COLO829 (cell line): ENCODE measurements at regions not wholly inside any gene's neighbourhood (a gene's known extent, or its start where the extent isn't known, plus 50 kb on each side); places are given as distances from the start of the nearest gene placed in this dataset.
"Not testable (repeated sequence)": the region's sequence is repeated elsewhere in the genome, so short reads cannot be mapped to it uniquely, and the experiment has no call there.

ENCODE experiments used
- DNase-seq: peaks from one replicate; pipeline ENCODE4 v3.0.0; 2012; ENCODE audit warnings: low spot score

DNA sequence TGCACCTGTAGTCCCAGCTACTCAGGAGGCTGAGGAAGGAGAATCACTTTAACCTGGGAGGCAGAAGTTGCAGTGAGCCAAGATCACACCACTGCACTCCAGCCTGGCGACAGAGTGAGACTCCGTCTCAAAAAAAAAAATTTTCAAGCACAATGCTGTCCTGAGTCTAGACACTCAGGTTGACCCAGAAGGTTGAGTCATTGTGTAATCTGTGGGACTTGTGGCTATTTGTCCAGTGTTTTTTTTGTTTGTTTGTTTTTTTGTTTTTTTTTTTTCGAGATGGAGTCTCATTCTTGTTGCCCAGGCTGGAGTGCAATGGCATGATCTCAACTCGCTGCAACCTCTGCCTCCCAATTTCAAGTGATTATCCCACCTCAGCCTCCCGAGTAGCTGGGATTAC is 74.3 kb upstream of the SOX13 start:
- not testable (repeated sequence) for DNase-seq

GRCh38 chr1:203999618-204000017 is 73.3 kb upstream of the SOX13 start:
- DNase-seq: no peak

DNA sequence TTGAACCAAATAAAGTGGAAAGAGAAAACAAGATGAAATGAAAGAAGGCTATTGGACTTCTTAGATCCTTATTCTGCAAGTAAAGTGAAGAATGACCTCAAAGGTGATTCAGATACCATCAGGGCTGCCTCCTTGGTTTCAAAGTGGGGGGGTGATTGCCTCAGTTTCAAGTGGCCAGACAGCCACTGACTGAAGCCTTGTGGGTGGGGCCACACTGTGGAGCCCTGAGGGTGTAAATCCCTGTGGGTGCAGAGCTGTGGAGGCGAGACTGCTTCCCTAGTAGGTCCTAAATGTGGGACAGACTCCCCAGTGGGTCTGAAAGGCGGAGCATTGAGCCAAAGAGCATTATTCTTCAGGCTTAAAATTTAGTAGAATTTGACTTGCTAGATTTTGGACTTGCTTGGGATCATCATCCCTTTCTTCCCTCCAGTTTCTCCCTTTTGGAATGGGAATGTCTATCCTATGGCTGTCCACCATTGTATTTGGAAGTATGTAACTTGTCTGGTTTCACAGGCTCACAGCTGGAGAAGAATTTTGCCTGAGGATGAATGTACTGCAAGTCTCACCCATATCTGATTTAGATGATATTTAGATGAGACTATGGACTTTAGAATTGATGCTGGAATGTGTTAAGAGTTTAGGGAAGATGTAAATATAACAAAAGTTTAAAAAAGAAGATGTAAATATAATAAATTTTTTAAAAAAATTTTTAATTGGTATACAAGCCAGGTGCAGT is 71.6 kb upstream of the SOX13 start:
- DNase-seq: no peak

- no peak for DNase-seq
Measured at GRCh38 chr1:204002614-204003013, 70.3 kb upstream of the SOX13 start.

GRCh38 chr1:204003536-204003935 is 69.4 kb upstream of the SOX13 start:
- DNase-seq: no peak

DNA sequence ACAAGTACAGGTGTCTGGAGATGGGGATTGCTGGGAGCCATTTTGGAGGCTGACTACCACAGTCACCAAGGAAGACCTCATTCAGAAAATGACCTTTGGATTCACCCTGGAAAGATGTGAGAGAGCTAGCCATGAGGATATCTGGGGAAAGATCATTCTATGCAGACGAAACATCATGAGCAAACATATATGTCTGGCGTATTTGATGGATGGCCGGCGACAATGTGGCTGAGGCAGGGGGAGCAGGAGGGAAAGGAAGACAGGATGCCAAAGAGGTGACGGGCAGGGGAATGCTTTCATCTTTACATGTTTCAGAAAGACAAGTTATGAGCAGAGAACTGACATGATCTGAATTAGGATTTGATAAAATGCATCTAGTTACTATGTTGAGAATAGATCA is 61.5 kb upstream of the SOX13 start:
- no peak for DNase-seq

DNA sequence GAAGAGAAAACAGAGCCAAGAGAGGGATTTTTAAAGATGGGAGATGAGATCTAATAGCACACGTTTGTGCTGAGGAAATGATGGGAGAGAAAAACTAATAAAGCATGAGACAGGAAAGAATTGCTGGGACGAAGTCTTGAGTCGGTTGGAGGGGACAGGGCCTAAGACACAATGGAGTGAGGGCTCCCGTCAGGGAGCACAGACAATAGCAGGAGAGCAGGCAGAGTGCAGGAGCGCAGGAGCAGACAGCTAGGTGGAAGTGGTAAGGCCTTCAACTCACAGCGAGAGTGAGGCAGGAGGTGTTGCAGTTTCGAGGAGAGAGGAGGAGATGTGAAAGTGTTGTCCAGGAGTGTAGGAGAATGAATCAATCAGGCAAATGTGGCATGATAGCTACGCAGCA is 59.9 kb upstream of the SOX13 start:
- no peak for DNase-seq

DNA sequence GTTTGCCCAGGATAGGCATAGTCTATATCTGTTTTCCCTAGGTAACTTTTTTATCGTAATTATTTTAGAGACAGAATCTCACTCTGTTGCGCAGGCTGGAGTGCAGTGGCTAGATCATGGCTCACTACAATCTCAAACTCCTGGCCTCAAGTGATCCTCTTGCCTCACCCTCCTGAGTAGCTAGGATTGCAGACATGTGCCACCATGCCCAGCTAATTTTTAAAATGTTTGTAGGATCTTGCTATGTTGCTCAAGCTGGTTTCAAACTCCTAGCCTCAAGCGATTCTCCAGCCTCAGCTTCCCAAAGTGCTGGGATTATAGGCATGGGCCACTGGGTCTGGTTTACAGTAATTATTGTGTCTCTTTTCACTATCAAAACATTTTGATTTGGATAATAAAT is 58.6 kb upstream of the SOX13 start:
- no peak for DNase-seq

DNA sequence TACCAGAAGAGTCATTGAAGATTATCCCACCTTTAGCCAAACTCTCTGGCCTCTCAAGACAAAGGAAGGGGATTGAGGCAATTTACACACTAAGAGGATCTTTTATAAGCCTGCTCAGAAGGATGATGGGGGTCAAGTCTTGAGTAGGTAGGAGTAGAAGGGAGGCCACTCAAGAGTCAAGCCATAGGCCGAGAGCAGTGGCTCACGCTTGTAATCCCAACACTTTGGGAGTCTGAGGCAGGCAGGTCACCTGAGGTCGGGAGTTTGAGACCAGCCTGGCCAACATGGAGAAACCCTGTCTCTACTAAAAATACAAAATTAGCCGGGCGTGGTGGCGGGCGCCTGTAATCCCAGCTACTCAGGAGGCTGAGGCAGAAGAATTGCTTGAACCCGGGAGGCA is 58.0 kb upstream of the SOX13 start:
- not testable (repeated sequence) for DNase-seq

DNA sequence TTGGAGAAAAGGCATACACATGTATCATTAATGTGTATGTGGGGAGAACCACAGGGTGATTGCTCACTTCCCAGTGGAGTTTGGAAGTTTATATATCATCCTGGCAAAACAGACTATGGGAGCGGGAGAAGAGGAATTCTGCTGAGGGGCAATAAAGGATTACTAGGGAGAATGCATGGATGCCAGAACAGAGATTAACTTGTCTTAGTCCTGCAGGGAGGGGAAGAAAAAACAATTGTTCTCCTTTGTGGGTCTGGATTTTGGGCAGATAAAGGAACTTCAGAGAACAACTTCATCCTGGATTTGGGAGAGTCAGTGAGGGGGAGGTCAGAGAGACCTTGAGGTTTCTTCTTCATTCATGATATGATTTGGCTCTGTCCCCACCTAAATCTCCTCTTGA is 55.9 kb upstream of the SOX13 start:
- DNase-seq: peak; percentile 25

DNA sequence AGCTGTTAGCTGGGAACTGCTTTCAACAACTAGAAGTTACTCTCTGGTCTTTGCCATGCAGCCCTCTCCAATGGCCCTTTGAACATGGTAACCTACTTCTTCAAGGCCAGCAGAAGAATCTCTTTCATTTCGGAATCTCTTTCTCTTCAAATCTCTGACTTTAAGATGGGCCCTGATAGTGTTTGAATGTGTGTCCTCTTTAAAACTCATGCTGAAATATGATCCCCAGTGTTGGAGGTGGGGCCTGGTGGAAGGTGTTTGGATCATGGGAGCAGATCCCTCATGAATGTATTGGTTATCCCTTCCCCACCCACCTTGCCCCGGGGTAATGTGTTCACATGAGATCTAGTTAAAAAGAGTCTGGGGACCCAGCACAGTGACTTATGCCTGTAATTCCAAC is 54.5 kb upstream of the SOX13 start:
- no peak for DNase-seq
